Fibroblast of skin of left biceps (primary cell): ENCODE measurements at regions not wholly inside any gene's neighbourhood (a gene's known extent, or its start where the extent isn't known, plus 50 kb on each side); places are given as distances from the start of the nearest gene placed in this dataset.
"Not testable (repeated sequence)": the region's sequence is repeated elsewhere in the genome, so short reads cannot be mapped to it uniquely, and the experiment has no call there.

Experiments
- DNase-seq, 2 experiments: peaks; one replicate each; pipeline ENCODE4 v3.0.0-alpha.2; 2013; ENCODE audit warnings: low read depth in 2 of 2

GRCh38 chr1:118298397-118298796 lies 113.4 kb upstream of the SPAG17 start:
- no peak for DNase-seq

- no peak for DNase-seq
Observed at GRCh38 chr1:118297521-118297920, 112.5 kb upstream of the SPAG17 start.

GRCh38 chr1:118294875-118295642 lies 110.0 kb upstream of the SPAG17 start:
- peak; percentile 55 to 66 for DNase-seq

- DNase-seq, result no peak
Observed at GRCh38 chr1:118291661-118292060, 106.6 kb upstream of the SPAG17 start.

- no peak for DNase-seq
Observed at GRCh38 chr1:118290571-118290970, 105.5 kb upstream of the SPAG17 start.

GRCh38 chr1:118290046-118290445 lies 105.0 kb upstream of the SPAG17 start:
- no peak for DNase-seq

- DNase-seq, result not testable (repeated sequence)
Observed at GRCh38 chr1:118280656-118281055, 95.6 kb upstream of the SPAG17 start.

GRCh38 chr1:118275472-118276115 lies 90.6 kb upstream of the SPAG17 start:
- DNase-seq, result no peak

- DNase-seq, result no peak
Observed at GRCh38 chr1:118272884-118273283, 87.9 kb upstream of the SPAG17 start.

- DNase-seq, result no peak
Observed at GRCh38 chr1:118271883-118272282, 86.9 kb upstream of the SPAG17 start.

GRCh38 chr1:118269598-118269997 lies 84.6 kb upstream of the SPAG17 start:
- no peak for DNase-seq

- DNase-seq, result no peak
Observed at GRCh38 chr1:118266436-118266835, 81.4 kb upstream of the SPAG17 start.

GRCh38 chr1:118264343-118264742 lies 79.3 kb upstream of the SPAG17 start:
- no peak for DNase-seq

- no peak for DNase-seq
Observed at GRCh38 chr1:118262865-118263264, 77.8 kb upstream of the SPAG17 start.

GRCh38 chr1:118258975-118259374 lies 73.9 kb upstream of the SPAG17 start:
- no peak for DNase-seq

GRCh38 chr1:118257946-118258345 lies 72.9 kb upstream of the SPAG17 start:
- DNase-seq, result peak; percentile 64 to 65

GRCh38 chr1:118254491-118255425 lies 69.7 kb upstream of the SPAG17 start:
- peak; percentile 61 to 75 for DNase-seq

- DNase-seq, result no peak
Observed at GRCh38 chr1:118254001-118254400, 69.0 kb upstream of the SPAG17 start.

- no peak for DNase-seq
Observed at GRCh38 chr1:118253053-118253915, 68.3 kb upstream of the SPAG17 start.

- DNase-seq, result no peak
Observed at GRCh38 chr1:118252624-118253023, 67.6 kb upstream of the SPAG17 start.

- no peak for DNase-seq
Observed at GRCh38 chr1:118250232-118250631, 65.2 kb upstream of the SPAG17 start.
